ENCODE measurements at regions not wholly inside any gene's neighbourhood (a gene's known extent, or its start where the extent isn't known, plus 50 kb on each side); places are given as distances from the start of the nearest gene placed in this dataset.

DNA sequence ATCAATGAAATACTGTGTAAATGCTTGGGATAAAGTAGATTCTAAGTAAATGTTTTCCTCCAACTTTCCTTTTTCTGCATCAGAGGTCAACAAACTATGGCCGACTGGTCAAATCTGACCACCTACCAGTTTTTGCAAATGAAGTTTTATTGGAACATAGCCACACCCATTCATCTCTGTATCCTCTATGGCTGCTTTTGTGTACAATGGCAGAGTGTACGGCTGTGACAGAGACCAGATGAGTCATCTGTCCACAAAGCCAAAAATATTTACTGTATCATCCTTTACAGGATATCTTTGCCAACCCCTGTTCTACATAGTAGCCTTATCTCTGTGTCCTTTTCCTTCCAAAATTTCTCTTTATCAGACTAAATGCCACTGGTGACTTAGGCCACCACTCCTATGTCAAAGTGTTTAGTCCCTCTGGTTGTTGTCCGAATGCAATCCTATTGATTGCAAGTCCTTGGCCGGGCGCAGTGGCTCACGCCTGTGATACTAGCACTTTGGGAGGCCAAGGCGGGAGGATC lies 218.4 kb upstream of the KLF4 start:
- ChIA-PET CTCF (interaction anchor here (0.6 kb wide), 1 partner anchor 46 kb away, joined by 4 read pairs; no protein-coding TSS in a partner anchor), POLR2A (ENCODE audit: low non-redundant PET) (no interaction called here)
- TF ChIP-seq, protein P1, sequence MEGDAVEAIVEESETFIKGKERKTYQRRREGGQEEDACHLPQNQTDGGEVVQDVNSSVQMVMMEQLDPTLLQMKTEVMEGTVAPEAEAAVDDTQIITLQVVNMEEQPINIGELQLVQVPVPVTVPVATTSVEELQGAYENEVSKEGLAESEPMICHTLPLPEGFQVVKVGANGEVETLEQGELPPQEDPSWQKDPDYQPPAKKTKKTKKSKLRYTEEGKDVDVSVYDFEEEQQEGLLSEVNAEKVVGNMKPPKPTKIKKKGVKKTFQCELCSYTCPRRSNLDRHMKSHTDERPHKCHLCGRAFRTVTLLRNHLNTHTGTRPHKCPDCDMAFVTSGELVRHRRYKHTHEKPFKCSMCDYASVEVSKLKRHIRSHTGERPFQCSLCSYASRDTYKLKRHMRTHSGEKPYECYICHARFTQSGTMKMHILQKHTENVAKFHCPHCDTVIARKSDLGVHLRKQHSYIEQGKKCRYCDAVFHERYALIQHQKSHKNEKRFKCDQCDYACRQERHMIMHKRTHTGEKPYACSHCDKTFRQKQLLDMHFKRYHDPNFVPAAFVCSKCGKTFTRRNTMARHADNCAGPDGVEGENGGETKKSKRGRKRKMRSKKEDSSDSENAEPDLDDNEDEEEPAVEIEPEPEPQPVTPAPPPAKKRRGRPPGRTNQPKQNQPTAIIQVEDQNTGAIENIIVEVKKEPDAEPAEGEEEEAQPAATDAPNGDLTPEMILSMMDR (conservative IDR thresholded peaks at IDR 0.05; ENCODE audit: low read depth) = no peak
- no peak for DNase-seq (ENCODE audit: low spot score)
- peak overlapping the region; percentile 73 for H3K27ac ChIP-seq

- H3K27ac ChIP-seq = peak overlapping the region; percentile 43; the same call in 1 of the 2 replicates
- DNase-seq (ENCODE audit: low spot score) = peak; percentile 94
- POLR2A ChIA-PET (ENCODE audit: low non-redundant PET) = no interaction called here
- CTCF ChIA-PET = no interaction called here
- TF ChIP-seq, protein P1 (conservative IDR thresholded peaks at IDR 0.05; ENCODE audit: low read depth) = no peak
These were observed 217.9 kb upstream of the KLF4 start for GRCh38 chr9:107707428-107707837.

DNA sequence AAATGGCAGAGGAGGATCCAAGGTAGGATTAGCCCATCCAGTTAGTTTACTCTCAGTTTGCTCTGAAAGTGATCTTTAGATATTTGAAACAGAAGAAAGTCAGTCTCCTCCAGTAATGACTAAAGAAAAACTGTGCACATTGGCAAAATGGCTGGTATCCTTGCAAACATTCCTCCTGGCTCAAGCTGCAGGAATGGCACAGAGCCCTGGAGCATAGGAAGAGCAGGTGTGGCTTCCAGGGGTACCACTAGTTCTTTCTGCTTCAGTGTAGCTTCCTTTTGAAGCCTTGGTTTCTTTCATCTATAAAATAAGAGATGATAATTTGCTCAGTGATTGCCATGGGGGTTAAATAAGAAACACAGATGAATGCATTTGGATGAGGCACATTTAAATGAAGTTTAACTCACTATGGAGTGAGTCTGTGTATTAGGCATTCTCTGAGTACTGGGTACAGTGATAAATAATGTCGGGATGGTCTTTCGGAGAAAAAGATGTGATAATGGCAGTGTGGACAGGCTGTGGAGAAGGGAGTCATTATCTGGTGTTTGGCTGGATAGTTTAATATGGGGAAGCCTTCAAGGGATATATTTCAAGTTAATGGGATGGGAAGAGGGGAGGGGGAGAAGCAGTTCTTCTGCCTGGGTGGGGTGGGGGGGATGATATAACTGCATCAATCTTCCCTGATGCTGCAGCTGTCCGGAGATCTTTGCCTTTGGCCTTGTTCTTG lies 217.3 kb upstream of the KLF4 start:
- H3K27ac ChIP-seq = peak overlapping the region; percentile 43; the same call in 1 of the 2 replicates
- ChIA-PET POLR2A (ENCODE audit: low non-redundant PET) (no interaction called here), CTCF (no interaction called here)
- TF ChIP-seq, protein P1 (conservative IDR thresholded peaks at IDR 0.05; ENCODE audit: low read depth) = no peak
- no peak for DNase-seq (ENCODE audit: low spot score)

- TF ChIP-seq, protein P1 (conservative IDR thresholded peaks at IDR 0.05; ENCODE audit: low read depth) = no peak
- DNase-seq (ENCODE audit: low spot score) = peak; percentile 49
These were observed 216.0 kb upstream of the KLF4 start for GRCh38 chr9:107705521-107705920.

GRCh38 chr9:107704774-107705173 lies 215.2 kb upstream of the KLF4 start:
- ChIA-PET POLR2A (ENCODE audit: low non-redundant PET) (no interaction called here), CTCF (interaction anchor here (0.7 kb wide), 1 partner anchor 209 kb away, joined by 3 read pairs; no protein-coding TSS in a partner anchor)
- TF ChIP-seq, protein P1 (conservative IDR thresholded peaks at IDR 0.05; ENCODE audit: low read depth) = no peak
- H3K27ac ChIP-seq = no peak overlapping the region
- no peak for DNase-seq (ENCODE audit: low spot score)

More at GRCh38 chr9:107705521-107705920, 216.0 kb upstream of the KLF4 start:
- H3K27ac ChIP-seq = no peak overlapping the region
- ChIA-PET POLR2A (ENCODE audit: low non-redundant PET) (no interaction called here), CTCF (no interaction called here)

- H3K27ac ChIP-seq = no peak overlapping the region
- no peak for DNase-seq (ENCODE audit: low spot score)
- ChIA-PET CTCF (no interaction called here), POLR2A (ENCODE audit: low non-redundant PET) (no interaction called here)
- TF ChIP-seq, protein P1 (conservative IDR thresholded peaks at IDR 0.05; ENCODE audit: low read depth) = no peak
These were observed 214.1 kb upstream of the KLF4 start for GRCh38 chr9:107703651-107704050.
